ENCODE measurements at regions not wholly inside any gene's neighbourhood (a gene's known extent, or its start where the extent isn't known, plus 50 kb on each side); places are given as distances from the start of the nearest gene placed in this dataset.

DNA sequence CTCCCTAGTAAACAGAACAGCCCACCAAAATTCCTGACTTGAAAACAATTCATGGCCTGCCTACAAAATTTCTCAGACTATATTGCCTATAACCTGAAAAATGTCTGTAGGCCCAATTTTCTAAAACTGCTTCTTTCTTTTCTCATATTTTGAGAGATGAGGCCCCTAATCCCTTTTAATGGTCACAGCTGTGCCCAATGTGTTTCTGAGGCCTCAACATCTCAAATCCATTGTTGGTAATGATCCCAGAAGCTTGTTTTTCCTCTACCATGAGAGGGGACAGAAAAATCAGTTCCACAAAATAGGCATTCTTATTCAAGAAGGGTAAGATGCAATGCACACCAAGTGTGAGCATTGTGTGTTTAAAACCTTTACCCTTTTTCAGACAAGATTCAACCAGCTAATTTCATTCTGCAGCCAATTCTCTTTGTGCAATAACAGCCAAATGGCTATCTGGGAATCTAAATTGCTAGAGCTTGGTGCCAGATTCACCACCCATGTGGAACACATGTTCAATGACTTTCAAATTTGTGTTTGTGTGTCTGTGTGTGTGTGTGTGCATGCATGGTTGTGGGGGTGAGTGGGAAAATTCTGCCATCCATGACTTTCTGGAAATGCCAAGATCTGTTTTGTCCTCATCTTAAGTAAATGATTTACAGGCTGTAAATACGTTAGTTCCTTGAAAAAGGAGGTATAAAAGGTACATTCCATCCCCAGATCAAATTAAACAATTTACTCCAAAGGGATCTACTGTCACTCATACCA lies 319.5 kb downstream of the TNS1 start:
- no peak for TF ChIP-seq POLR2AphosphoS5 (IDR thresholded peaks at IDR 0.05; ENCODE audit: borderline replicate concordance, low read depth, low read length)
- TF ChIP-seq EZH2 (IDR thresholded peaks at IDR 0.05): no peak

Measured in SK-N-MC (cell line).